OCI-LY1 (cell line): ENCODE measurements at regions not wholly inside any gene's neighbourhood (a gene's known extent, or its start where the extent isn't known, plus 50 kb on each side); places are given as distances from the start of the nearest gene placed in this dataset.

Experiments
- EZH2 ChIP-seq: fragments of 200-600 bp; sonication (generic), shearing (Covaris generic); IDR thresholded peaks from 2 replicates; pipeline ENCODE4 v1.8.0; 2017; ENCODE audit warnings: borderline replicate concordance, mixed run types, mild to moderate bottlenecking, antibody characterized with exemption, low read length, moderate library complexity, mixed read lengths
- TF ChIP-seq, protein P1 (sequence below): fragments of 200-600 bp; sonication (generic), shearing (Covaris generic); IDR thresholded peaks from 2 replicates; pipeline ENCODE4 v1.5.1; 2017; ENCODE audit warnings: mild to moderate bottlenecking, antibody characterized with exemption, low read length, moderate library complexity, mixed read lengths

GRCh38 chr6:14827354-14827753 is 418.5 kb upstream of the JARID2 start:
- TF ChIP-seq, protein P1, sequence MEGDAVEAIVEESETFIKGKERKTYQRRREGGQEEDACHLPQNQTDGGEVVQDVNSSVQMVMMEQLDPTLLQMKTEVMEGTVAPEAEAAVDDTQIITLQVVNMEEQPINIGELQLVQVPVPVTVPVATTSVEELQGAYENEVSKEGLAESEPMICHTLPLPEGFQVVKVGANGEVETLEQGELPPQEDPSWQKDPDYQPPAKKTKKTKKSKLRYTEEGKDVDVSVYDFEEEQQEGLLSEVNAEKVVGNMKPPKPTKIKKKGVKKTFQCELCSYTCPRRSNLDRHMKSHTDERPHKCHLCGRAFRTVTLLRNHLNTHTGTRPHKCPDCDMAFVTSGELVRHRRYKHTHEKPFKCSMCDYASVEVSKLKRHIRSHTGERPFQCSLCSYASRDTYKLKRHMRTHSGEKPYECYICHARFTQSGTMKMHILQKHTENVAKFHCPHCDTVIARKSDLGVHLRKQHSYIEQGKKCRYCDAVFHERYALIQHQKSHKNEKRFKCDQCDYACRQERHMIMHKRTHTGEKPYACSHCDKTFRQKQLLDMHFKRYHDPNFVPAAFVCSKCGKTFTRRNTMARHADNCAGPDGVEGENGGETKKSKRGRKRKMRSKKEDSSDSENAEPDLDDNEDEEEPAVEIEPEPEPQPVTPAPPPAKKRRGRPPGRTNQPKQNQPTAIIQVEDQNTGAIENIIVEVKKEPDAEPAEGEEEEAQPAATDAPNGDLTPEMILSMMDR: no peak
- no peak for TF ChIP-seq EZH2
